ENCODE measurements at regions not wholly inside any gene's neighbourhood (a gene's known extent, or its start where the extent isn't known, plus 50 kb on each side); places are given as distances from the start of the nearest gene placed in this dataset.
A peak's percentile ranks its signal among the peaks of the same experiment; 100 is the strongest.

DNA sequence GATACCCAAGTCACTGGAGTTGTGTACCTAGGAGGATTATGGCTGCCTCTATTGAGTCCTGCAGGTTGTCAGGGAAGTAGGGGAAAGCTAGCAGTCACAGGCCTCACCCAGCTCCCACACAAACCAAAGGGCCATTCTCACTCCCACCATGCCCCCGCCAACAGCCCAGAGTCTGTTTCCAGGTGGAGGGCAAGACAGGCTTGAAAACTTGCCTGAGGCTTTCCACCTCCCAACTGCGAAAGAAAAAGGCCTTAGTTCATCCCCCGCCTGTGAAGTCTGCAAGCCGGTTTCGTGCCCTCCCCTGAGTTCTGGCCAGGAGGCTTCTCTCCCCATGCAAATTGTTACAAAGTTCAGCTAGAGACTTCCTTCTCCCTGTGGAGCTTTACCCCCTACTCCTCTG lies 270.3 kb downstream of the TXNL1 start:
- H3K9ac ChIP-seq (ENCODE audit: insufficient read depth, low read length, poor library complexity, severe bottlenecking) = no peak overlapping the region
- H3K36me3 ChIP-seq (replicated peaks in 1 of 2; ENCODE audit: control insufficient read depth in 1 of 2, insufficient read depth in 2 of 2, low read length in 2 of 2) = no peaks in the 10 kb centered on the region
- no peak overlapping the region for H3K4me2 ChIP-seq (replicated peaks; ENCODE audit: extremely low read depth, low read length, poor library complexity, severe bottlenecking)
- no peak overlapping the region for H3K27ac ChIP-seq (ENCODE audit: low read depth in 1 of 2, low read length in 2 of 2)
- TF ChIP-seq, protein P1, sequence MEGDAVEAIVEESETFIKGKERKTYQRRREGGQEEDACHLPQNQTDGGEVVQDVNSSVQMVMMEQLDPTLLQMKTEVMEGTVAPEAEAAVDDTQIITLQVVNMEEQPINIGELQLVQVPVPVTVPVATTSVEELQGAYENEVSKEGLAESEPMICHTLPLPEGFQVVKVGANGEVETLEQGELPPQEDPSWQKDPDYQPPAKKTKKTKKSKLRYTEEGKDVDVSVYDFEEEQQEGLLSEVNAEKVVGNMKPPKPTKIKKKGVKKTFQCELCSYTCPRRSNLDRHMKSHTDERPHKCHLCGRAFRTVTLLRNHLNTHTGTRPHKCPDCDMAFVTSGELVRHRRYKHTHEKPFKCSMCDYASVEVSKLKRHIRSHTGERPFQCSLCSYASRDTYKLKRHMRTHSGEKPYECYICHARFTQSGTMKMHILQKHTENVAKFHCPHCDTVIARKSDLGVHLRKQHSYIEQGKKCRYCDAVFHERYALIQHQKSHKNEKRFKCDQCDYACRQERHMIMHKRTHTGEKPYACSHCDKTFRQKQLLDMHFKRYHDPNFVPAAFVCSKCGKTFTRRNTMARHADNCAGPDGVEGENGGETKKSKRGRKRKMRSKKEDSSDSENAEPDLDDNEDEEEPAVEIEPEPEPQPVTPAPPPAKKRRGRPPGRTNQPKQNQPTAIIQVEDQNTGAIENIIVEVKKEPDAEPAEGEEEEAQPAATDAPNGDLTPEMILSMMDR (IDR thresholded peaks at IDR 0.05) = no peak
- no peaks in the 10 kb centered on the region for H3K4me1 ChIP-seq (ENCODE audit: control insufficient read depth in 1 of 2, insufficient read depth in 2 of 2, low read length in 2 of 2)
- DNase-seq = no peak
- WGBS (ENCODE audit: insufficient coverage) = 93% methylated on average over 5 of the region's 5 CpGs
- Mint-ChIP-seq H3K4me3 (no peak overlapping the region), H3K9me3 (peaks cover 0 to 11% (median 5%) of the 10 kb centered on the region in 7 donors), H3K27ac (no peak overlapping the region), H3K27me3 (ENCODE audit: low read depth in 3 of 3) (no peaks in the 10 kb centered on the region), H3K4me1 (no peaks in the 10 kb centered on the region), H3K36me3 (no peaks in the 10 kb centered on the region)
- intact Hi-C loops (cut with micrococcal nuclease) = no loop called here
- H3K9me3 ChIP-seq (replicated peaks in 1 of 2; ENCODE audit: control insufficient read depth in 1 of 2, insufficient read depth in 1 of 2, low read length in 2 of 2) = no peaks in the 10 kb centered on the region
- H2AFZ ChIP-seq (ENCODE audit: insufficient read depth, low read depth, low read length, poor library complexity, severe bottlenecking) = no peak overlapping the region
- no peaks in the 10 kb centered on the region for H4K20me1 ChIP-seq (ENCODE audit: insufficient read depth, low read length)
- no peak overlapping the region for H3K4me3 ChIP-seq (replicated peaks in 1 of 3; ENCODE audit: low read depth in 2 of 3, low read length in 3 of 3)
- H3K79me2 ChIP-seq (ENCODE audit: insufficient read depth, low read length) = no peaks in the 10 kb centered on the region
- H3K27me3 ChIP-seq (ENCODE audit: control insufficient read depth in 2 of 2, insufficient read depth in 2 of 2, low read length in 2 of 2) = no peaks in the 10 kb centered on the region

DNA sequence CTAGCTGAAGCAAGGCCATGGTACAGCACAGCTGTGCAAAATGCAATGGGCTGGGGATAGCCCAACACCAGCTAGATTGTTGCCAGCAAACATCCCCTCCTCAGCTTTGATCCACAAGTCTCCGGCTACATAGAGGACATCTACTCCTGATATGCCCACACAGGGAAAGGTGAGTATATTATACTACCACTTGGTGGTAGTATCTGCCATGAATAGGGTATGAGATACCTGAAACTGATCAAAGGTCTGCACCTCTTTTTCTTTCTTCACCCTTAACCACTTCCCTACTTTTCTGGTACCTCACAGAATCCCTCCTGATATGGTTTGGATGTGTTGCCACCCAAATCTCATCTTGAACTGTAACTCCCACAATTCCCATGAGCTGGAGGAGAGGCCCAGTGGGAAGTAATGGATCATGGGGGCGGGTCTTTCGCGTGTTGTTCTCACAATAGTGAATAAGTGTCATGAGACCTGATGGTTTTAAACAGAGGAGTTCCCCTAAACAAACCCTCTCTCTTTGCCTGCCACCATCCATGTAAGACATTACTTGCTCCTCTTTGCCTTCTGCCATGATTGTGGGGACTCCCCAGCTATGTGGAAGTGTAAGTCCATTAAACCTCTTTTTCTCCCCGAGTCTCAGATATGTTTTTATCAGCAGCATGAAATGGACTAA lies 279.6 kb downstream of the TXNL1 start:
- peaks cover 6 to 9% of the 10 kb centered on the region in 2 donors for H3K9me3 ChIP-seq (replicated peaks in 1 of 2; ENCODE audit: control insufficient read depth in 1 of 2, insufficient read depth in 1 of 2, low read length in 2 of 2)
- H2AFZ ChIP-seq (ENCODE audit: insufficient read depth, low read depth, low read length, poor library complexity, severe bottlenecking) = no peak overlapping the region
- intact Hi-C loops (cut with micrococcal nuclease) = no loop called here
- no peak overlapping the region for H3K9ac ChIP-seq (ENCODE audit: insufficient read depth, low read length, poor library complexity, severe bottlenecking)
- no peak overlapping the region for H3K27ac Mint-ChIP-seq
- TF ChIP-seq, protein P1 (IDR thresholded peaks at IDR 0.05) = no peak
- H3K4me1 Mint-ChIP-seq = no peaks in the 10 kb centered on the region
- H3K36me3 Mint-ChIP-seq = no peaks in the 10 kb centered on the region
- no peak overlapping the region for H3K4me3 ChIP-seq (replicated peaks in 1 of 3; ENCODE audit: low read depth in 2 of 3, low read length in 3 of 3)
- peaks cover 7 to 21% (median 13%) of the 10 kb centered on the region in 7 donors for H3K9me3 Mint-ChIP-seq
- H3K27me3 Mint-ChIP-seq (ENCODE audit: low read depth in 3 of 3) = peaks cover 0 to 1% (median 0%) of the 10 kb centered on the region in 3 donors
- no CpG with 5 or more reads among the region's 5 CpGs for WGBS (ENCODE audit: insufficient coverage)
- H3K79me2 ChIP-seq (ENCODE audit: insufficient read depth, low read length) = no peaks in the 10 kb centered on the region
- no peak overlapping the region for H3K4me2 ChIP-seq (replicated peaks; ENCODE audit: extremely low read depth, low read length, poor library complexity, severe bottlenecking)
- no peaks in the 10 kb centered on the region for H4K20me1 ChIP-seq (ENCODE audit: insufficient read depth, low read length)
- H3K4me3 Mint-ChIP-seq = no peak overlapping the region
- no peaks in the 10 kb centered on the region for H3K27me3 ChIP-seq (ENCODE audit: control insufficient read depth in 2 of 2, insufficient read depth in 2 of 2, low read length in 2 of 2)
- H3K27ac ChIP-seq (ENCODE audit: low read depth in 1 of 2, low read length in 2 of 2) = no peak overlapping the region
- peak in 1 of 3 donors; percentile 3 for DNase-seq
- no peaks in the 10 kb centered on the region for H3K4me1 ChIP-seq (ENCODE audit: control insufficient read depth in 1 of 2, insufficient read depth in 2 of 2, low read length in 2 of 2)
- H3K36me3 ChIP-seq (replicated peaks in 1 of 2; ENCODE audit: control insufficient read depth in 1 of 2, insufficient read depth in 2 of 2, low read length in 2 of 2) = no peaks in the 10 kb centered on the region
